ENCODE measurements at regions not wholly inside any gene's neighbourhood (a gene's known extent, or its start where the extent isn't known, plus 50 kb on each side); places are given as distances from the start of the nearest gene placed in this dataset.

- no peak for TF ChIP-seq CTCF (IDR thresholded peaks at IDR 0.05)
- TF ChIP-seq POLR2A (IDR thresholded peaks at IDR 0.05) = no peak
These were observed 230.5 kb downstream of the TTC32 start for GRCh38 chr2:19671311-19671710.

Measured in esophagus squamous epithelium (tissue), 4 donors.